ENCODE measurements at regions not wholly inside any gene's neighbourhood (a gene's known extent, or its start where the extent isn't known, plus 50 kb on each side); places are given as distances from the start of the nearest gene placed in this dataset.

DNA sequence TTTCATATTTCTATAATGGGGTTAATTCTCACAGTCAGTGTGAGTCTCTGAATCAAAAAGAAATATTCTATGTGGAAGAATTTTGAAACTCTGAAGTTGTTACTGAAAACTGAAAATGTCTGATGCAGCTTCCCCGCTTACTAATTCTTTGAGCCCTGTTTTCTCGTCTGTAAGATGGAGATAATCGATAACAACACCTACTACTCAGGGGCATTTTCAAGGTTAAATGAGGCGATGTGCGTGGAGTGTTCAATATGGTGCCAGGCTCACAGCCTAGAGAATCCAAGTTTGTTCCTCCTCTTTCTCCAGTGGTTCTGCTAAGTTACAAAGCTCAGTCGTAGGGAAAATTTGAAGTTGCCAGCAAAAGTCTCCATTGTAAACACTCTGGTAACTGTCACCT lies 391.4 kb downstream of the FUT8 start:
- 78 to 89% (median 83%) methylated on average over 6 of the region's 6 CpGs for WGBS, 4 donors
- no peaks in the 10 kb centered on the region for H3K4me1 ChIP-seq (replicated peaks in 1 of 2)
- no peaks in the 10 kb centered on the region for H3K27me3 ChIP-seq
- H3K4me3 ChIP-seq = no peak overlapping the region
- DNase-seq = no peak
- no peaks in the 10 kb centered on the region for H3K36me3 ChIP-seq (replicated peaks in 1 of 2)
- H3K9me3 ChIP-seq (replicated peaks in 1 of 3) = peaks cover 0 to 3% (median 0%) of the 10 kb centered on the region in 3 donors
- intact Hi-C loops (cut with DNase I) = no loop called here
- H3K27ac ChIP-seq = no peak overlapping the region
- no peak for TF ChIP-seq POLR2A (IDR thresholded peaks at IDR 0.05)

GRCh38 chr14:65804439-65805112 lies 392.0 kb downstream of the FUT8 start:
- H3K4me3 ChIP-seq = no peak overlapping the region
- H3K9me3 ChIP-seq (replicated peaks in 1 of 3) = peaks cover 0 to 3% (median 0%) of the 10 kb centered on the region in 3 donors
- 62 to 73% (median 70%) methylated on average over 14 of the region's 14 CpGs for WGBS, 4 donors
- H3K27me3 ChIP-seq = no peaks in the 10 kb centered on the region
- H3K27ac ChIP-seq = no peak overlapping the region
- H3K36me3 ChIP-seq (replicated peaks in 1 of 2) = no peaks in the 10 kb centered on the region
- intact Hi-C loops (cut with DNase I) = no loop called here
- DNase-seq = no peak
- H3K4me1 ChIP-seq (replicated peaks in 1 of 2) = no peaks in the 10 kb centered on the region
- TF ChIP-seq, protein P1, sequence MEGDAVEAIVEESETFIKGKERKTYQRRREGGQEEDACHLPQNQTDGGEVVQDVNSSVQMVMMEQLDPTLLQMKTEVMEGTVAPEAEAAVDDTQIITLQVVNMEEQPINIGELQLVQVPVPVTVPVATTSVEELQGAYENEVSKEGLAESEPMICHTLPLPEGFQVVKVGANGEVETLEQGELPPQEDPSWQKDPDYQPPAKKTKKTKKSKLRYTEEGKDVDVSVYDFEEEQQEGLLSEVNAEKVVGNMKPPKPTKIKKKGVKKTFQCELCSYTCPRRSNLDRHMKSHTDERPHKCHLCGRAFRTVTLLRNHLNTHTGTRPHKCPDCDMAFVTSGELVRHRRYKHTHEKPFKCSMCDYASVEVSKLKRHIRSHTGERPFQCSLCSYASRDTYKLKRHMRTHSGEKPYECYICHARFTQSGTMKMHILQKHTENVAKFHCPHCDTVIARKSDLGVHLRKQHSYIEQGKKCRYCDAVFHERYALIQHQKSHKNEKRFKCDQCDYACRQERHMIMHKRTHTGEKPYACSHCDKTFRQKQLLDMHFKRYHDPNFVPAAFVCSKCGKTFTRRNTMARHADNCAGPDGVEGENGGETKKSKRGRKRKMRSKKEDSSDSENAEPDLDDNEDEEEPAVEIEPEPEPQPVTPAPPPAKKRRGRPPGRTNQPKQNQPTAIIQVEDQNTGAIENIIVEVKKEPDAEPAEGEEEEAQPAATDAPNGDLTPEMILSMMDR (IDR thresholded peaks at IDR 0.05) = no peak
- no peak for TF ChIP-seq POLR2A (IDR thresholded peaks at IDR 0.05)

GRCh38 chr14:65805113-65805473 lies 392.6 kb downstream of the FUT8 start:
- no peaks in the 10 kb centered on the region for H3K4me1 ChIP-seq (replicated peaks in 1 of 2)
- no peak overlapping the region for H3K27ac ChIP-seq
- intact Hi-C loops (cut with DNase I) = no loop called here
- peaks cover 0 to 3% (median 0%) of the 10 kb centered on the region in 3 donors for H3K9me3 ChIP-seq (replicated peaks in 1 of 3)
- TF ChIP-seq, protein P1 (IDR thresholded peaks at IDR 0.05) = no peak
- no peak for TF ChIP-seq POLR2A (IDR thresholded peaks at IDR 0.05)
- H3K36me3 ChIP-seq (replicated peaks in 1 of 2) = no peaks in the 10 kb centered on the region
- no peaks in the 10 kb centered on the region for H3K27me3 ChIP-seq
- 79 to 84% (median 82%) methylated on average over 3 of the region's 3 CpGs for WGBS, 4 donors
- no peak overlapping the region for H3K4me3 ChIP-seq
- no peak for DNase-seq

- WGBS, 4 donors = 94 to 100% (median 98%) methylated on average over 2 of the region's 2 CpGs
- Histone ChIP-seq H3K9me3 (replicated peaks in 1 of 3) (peaks cover 0 to 3% (median 0%) of the 10 kb centered on the region in 3 donors), H3K27ac (no peak overlapping the region), H3K36me3 (replicated peaks in 1 of 2) (no peaks in the 10 kb centered on the region), H3K4me1 (replicated peaks in 1 of 2) (no peaks in the 10 kb centered on the region), H3K4me3 (no peak overlapping the region), H3K27me3 (no peaks in the 10 kb centered on the region)
- TF ChIP-seq, protein P1 (IDR thresholded peaks at IDR 0.05) = no peak
- no peak for TF ChIP-seq POLR2A (IDR thresholded peaks at IDR 0.05)
- no peak for DNase-seq
- intact Hi-C loops (cut with DNase I) = no loop called here
Measured at GRCh38 chr14:65808390-65808789, 395.9 kb downstream of the FUT8 start.

- H3K27ac ChIP-seq = no peak overlapping the region
- H3K9me3 ChIP-seq (replicated peaks in 1 of 3) = peaks cover 0 to 3% (median 0%) of the 10 kb centered on the region in 3 donors
- H3K4me1 ChIP-seq (replicated peaks in 1 of 2) = no peaks in the 10 kb centered on the region
- no peaks in the 10 kb centered on the region for H3K36me3 ChIP-seq (replicated peaks in 1 of 2)
- no peak overlapping the region for H3K4me3 ChIP-seq
- TF ChIP-seq, protein P1 (IDR thresholded peaks at IDR 0.05) = no peak
- no peak for TF ChIP-seq POLR2A (IDR thresholded peaks at IDR 0.05)
- DNase-seq = no peak
- H3K27me3 ChIP-seq = no peaks in the 10 kb centered on the region
- WGBS, 4 donors = 63 to 75% (median 68%) methylated on average over 1 of the region's 1 CpG
- intact Hi-C loops (cut with DNase I) = no loop called here
Measured at GRCh38 chr14:65810322-65810721, 397.8 kb downstream of the FUT8 start.
